K562 (cell line): ENCODE measurements at regions not wholly inside any gene's neighbourhood (a gene's known extent, or its start where the extent isn't known, plus 50 kb on each side); places are given as distances from the start of the nearest gene placed in this dataset.

ENCODE experiments used
- ATAC-seq: fragments of 200-7000 bp; cut with Tn5 transposase; 3 replicates; pipeline ENCODE4 v1.9.1; 2020; ENCODE audit warnings: moderate library complexity
- BruUV-seq: library from RNA; stranded (reverse); fragments of 400-500 nt; replicated peaks from 2 replicates; lab custom pipeline; 2021; lab: Mats Ljungman, UMichigan
- CTCF ChIA-PET: fragments of 300-600 bp; formaldehyde crosslinking; extraction: SDS; loops from one replicate; lab custom pipeline; 2021; ENCODE audit warnings: low intra/inter-chr PET ratio; lab: Yijun Ruan, JAX
- POLR2A ChIA-PET: fragments of 300-600, 350-650 bp; sonication (Branson Sonifier 250); formaldehyde crosslinking; extraction: SDS; loops from one replicate; lab custom pipeline; 2021; ENCODE audit warnings: antibody characterized with exemption, inconsistent platforms; lab: Yijun Ruan, JAX
- DNase-seq, 4 experiments: peaks; one replicate each; pipeline versions ENCODE4 v3.0.0 to v3.0.0-alpha.2; 2011 to 2018; ENCODE audit warnings: low spot score in 3 of 4, mixed read lengths in 3 of 4; ENCODE audit errors: extremely low read depth in 1 of 4
- FAIRE-seq: peaks from 2 replicates; lab custom pipeline; 2011; peaks lifted over from hg19 to GRCh38; lab: Jason Lieb, UNC
- H2AFZ ChIP-seq: 2 replicates; pipeline ENCODE4 v1.6.0; 2011; ENCODE audit warnings: low read depth, low read length, control low read depth, inconsistent platforms
- H3K27ac ChIP-seq: fragments of 200-600 bp; 3 replicates; pipeline ENCODE4 v1.8.0; 2011; ENCODE audit warnings: low read depth, mild to moderate bottlenecking, control low read depth, inconsistent platforms, low read length, moderate library complexity, mixed read lengths; ENCODE audit errors: extremely low read depth
- H3K27me3 ChIP-seq, 2 experiments: fragments of 300-600 bp in 1 of 2; 2 replicates in 1 of 2; 3 replicates in 1 of 2; pipeline versions ENCODE4 v1.6.0 to v1.8.0; 2011; ENCODE audit warnings: inconsistent platforms in 2 of 2, low read length in 2 of 2, mild to moderate bottlenecking in 1 of 2, mixed read lengths in 1 of 2, moderate library complexity in 1 of 2; ENCODE audit not compliant: control insufficient read depth in 2 of 2, insufficient read depth in 2 of 2
- H3K36me3 ChIP-seq: fragments of 300-600 bp; 3 replicates; pipeline ENCODE4 v1.8.0; 2011; ENCODE audit warnings: mild to moderate bottlenecking, low read length, inconsistent platforms; ENCODE audit not compliant: control insufficient read depth, insufficient read depth
- H3K4me1 ChIP-seq, 2 experiments: fragments of 200-600 bp in 1 of 2; replicated peaks in 1 of 2; 2 replicates in 1 of 2; 3 replicates in 1 of 2; pipeline versions ENCODE4 v1.5.1 to v1.8.0; 2011; ENCODE audit warnings: inconsistent platforms in 2 of 2, low read length in 2 of 2, mild to moderate bottlenecking in 1 of 2, mixed read lengths in 1 of 2, moderate library complexity in 1 of 2; ENCODE audit not compliant: control insufficient read depth in 2 of 2, insufficient read depth in 2 of 2
- H3K4me2 ChIP-seq: 2 replicates; pipeline ENCODE4 v1.6.1; 2011; ENCODE audit warnings: low read length, control low read depth, inconsistent platforms, mixed read lengths; ENCODE audit not compliant: insufficient read depth
- H3K4me3 ChIP-seq: fragments of 200-600 bp; sonication (generic), shearing (Covaris generic); 2 replicates; pipeline ENCODE4 v1.5.1; 2016; ENCODE audit warnings: control low read depth, inconsistent platforms
- H3K79me2 ChIP-seq: fragments of 200-600 bp; 3 replicates; pipeline ENCODE4 v1.8.0; 2011; ENCODE audit warnings: low read length, inconsistent platforms; ENCODE audit not compliant: control insufficient read depth, insufficient read depth
- H3K9ac ChIP-seq, 2 experiments: 2 replicates each; pipeline versions ENCODE4 v1.6.0 to v1.6.1; 2011; ENCODE audit warnings: low read depth in 2 of 2, low read length in 2 of 2, control low read depth in 1 of 2, inconsistent platforms in 1 of 2, mild to moderate bottlenecking in 1 of 2, mixed read lengths in 1 of 2; ENCODE audit not compliant: insufficient read depth in 1 of 2
- H3K9me1 ChIP-seq: one replicate; pipeline ENCODE4 v1.6.0; 2011; ENCODE audit warnings: inconsistent platforms, mild to moderate bottlenecking, low read length, moderate library complexity; ENCODE audit not compliant: control insufficient read depth, insufficient read depth
- H3K9me3 ChIP-seq: replicated peaks from 2 replicates; pipeline ENCODE4 v1.5.1; 2011; ENCODE audit warnings: low read depth, low read length, inconsistent platforms; ENCODE audit not compliant: control insufficient read depth, insufficient read depth
- H4K20me1 ChIP-seq: replicated peaks from 2 replicates; pipeline ENCODE4 v1.6.1; 2011; ENCODE audit warnings: low read length, inconsistent platforms, mixed read lengths; ENCODE audit not compliant: control insufficient read depth, insufficient read depth
- NONO ChIP-seq, 2 experiments: fragments of 200-400 bp in 1 of 2; fragments of 450-650 bp in 1 of 2; formaldehyde crosslinking in 1 of 2; IDR thresholded peaks; 2 replicates each; pipeline ENCODE4 v1.6.1; 2017; ENCODE audit warnings: low read depth in 2 of 2, mild to moderate bottlenecking in 2 of 2, moderate library complexity in 2 of 2, low read length in 1 of 2
- NR2C1 ChIP-seq, 2 experiments: fragments of 450-650 bp; IDR thresholded peaks; 2 replicates each; pipeline ENCODE4 v1.6.1; 2017; ENCODE audit warnings: mild to moderate bottlenecking in 2 of 2, antibody characterized with exemption in 1 of 2, inconsistent platforms in 1 of 2, missing compliant biosample characterization in 1 of 2, missing genetic modification characterization in 1 of 2
- NR3C1 ChIP-seq: sonication (generic); formaldehyde crosslinking; IDR thresholded peaks from 2 replicates; pipeline ENCODE4 v1.8.1; 2022; ENCODE audit warnings: missing genetic modification reagents
- SMC3 ChIP-seq: conservative IDR thresholded peaks from 2 replicates; pipeline ENCODE4 v1.6.1; 2011; ENCODE audit warnings: low read depth, low read length, improper control_type of control experiment; ENCODE audit not compliant: insufficient read depth
- WGBS: fragments of 100-300 bp; shearing (Covaris generic); methylation state at CpG from one replicate; pipeline ENCODE4 v1.1.6; 2016; ENCODE audit warnings: low coverage, mixed read lengths; ENCODE audit not compliant: insufficient coverage; ENCODE audit errors: missing lambda C conversion rate; 5-methylcytosine and 5-hydroxymethylcytosine counted together
- in situ Hi-C: fragments of 300-500 bp; cut with MboI; formaldehyde crosslinking; loops from 4 replicates; pipeline ENCODE4 v1.15.0; 2018; ENCODE audit warnings: inconsistent platforms, mixed read lengths
- intact Hi-C: fragments of 100-400 bp; cut with micrococcal nuclease; formaldehyde crosslinking; loops from 2 replicates; pipeline ENCODE4 v1.14.2; 2022
- TF ChIP-seq, protein P1 (sequence below): fragments of 250-450 bp; sonication (Bioruptor Pico); IDR thresholded peaks from 2 replicates; pipeline ENCODE4 v1.4.0; 2020
- TF ChIP-seq, protein P2 (sequence below): sonication (generic); formaldehyde crosslinking; IDR thresholded peaks from 2 replicates; pipeline ENCODE4 v1.8.0; 2022; ENCODE audit warnings: mild to moderate bottlenecking, low read depth, missing genetic modification reagents

DNA sequence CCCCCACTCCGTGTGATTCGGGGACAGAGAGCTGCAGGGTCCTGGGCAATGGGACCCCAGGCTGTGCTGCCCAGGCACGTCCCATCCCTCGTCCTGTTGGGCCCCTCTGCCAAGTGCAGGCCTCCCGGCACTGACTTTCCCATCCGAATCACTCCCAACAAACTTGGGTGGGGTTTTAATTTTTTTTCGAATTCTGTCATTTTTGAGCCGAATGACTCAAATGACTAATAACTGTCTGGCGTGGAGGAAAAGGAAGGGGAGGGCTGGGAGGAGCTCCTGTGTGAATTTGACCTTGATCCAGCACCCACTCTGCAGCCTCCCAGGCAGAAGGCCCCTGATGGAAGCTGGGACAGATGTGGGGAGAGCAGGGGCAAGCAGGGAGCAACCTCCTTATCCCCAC is 1173.2 kb downstream of the BRD1 start:
- in situ Hi-C loops, result no loop called here
- 2% methylated on average over 6 of the region's 9 CpGs for WGBS

More for the DNA sequence above, 1173.2 kb downstream of the BRD1 start:
- DNase-seq (no peak), FAIRE-seq (no peak), ATAC-seq (no peak)
- no peaks in the 10 kb centered on the region; a peak in 1 of 5 replicates for H3K27me3 ChIP-seq
- H3K36me3 ChIP-seq, result no peaks in the 10 kb centered on the region
- H3K79me2 ChIP-seq, result no peaks in the 10 kb centered on the region
- H4K20me1 ChIP-seq, result no peaks in the 10 kb centered on the region; the same call in 1 of the 2 replicates
- no peak overlapping the region for H3K9ac ChIP-seq
- TF ChIP-seq NR2C1 (IDR thresholded peaks at IDR 0.05) (no peak), NR2C1 (tag; IDR thresholded peaks at IDR 0.05) (no peak), SMC3 (no peak), NR3C1 (CRISPR knock-in tag) (no peak), NONO (IDR thresholded peaks at IDR 0.05; ENCODE audit: low read depth in 2 of 2, low read length in 1 of 2) (no peak)
- TF ChIP-seq, protein P1, sequence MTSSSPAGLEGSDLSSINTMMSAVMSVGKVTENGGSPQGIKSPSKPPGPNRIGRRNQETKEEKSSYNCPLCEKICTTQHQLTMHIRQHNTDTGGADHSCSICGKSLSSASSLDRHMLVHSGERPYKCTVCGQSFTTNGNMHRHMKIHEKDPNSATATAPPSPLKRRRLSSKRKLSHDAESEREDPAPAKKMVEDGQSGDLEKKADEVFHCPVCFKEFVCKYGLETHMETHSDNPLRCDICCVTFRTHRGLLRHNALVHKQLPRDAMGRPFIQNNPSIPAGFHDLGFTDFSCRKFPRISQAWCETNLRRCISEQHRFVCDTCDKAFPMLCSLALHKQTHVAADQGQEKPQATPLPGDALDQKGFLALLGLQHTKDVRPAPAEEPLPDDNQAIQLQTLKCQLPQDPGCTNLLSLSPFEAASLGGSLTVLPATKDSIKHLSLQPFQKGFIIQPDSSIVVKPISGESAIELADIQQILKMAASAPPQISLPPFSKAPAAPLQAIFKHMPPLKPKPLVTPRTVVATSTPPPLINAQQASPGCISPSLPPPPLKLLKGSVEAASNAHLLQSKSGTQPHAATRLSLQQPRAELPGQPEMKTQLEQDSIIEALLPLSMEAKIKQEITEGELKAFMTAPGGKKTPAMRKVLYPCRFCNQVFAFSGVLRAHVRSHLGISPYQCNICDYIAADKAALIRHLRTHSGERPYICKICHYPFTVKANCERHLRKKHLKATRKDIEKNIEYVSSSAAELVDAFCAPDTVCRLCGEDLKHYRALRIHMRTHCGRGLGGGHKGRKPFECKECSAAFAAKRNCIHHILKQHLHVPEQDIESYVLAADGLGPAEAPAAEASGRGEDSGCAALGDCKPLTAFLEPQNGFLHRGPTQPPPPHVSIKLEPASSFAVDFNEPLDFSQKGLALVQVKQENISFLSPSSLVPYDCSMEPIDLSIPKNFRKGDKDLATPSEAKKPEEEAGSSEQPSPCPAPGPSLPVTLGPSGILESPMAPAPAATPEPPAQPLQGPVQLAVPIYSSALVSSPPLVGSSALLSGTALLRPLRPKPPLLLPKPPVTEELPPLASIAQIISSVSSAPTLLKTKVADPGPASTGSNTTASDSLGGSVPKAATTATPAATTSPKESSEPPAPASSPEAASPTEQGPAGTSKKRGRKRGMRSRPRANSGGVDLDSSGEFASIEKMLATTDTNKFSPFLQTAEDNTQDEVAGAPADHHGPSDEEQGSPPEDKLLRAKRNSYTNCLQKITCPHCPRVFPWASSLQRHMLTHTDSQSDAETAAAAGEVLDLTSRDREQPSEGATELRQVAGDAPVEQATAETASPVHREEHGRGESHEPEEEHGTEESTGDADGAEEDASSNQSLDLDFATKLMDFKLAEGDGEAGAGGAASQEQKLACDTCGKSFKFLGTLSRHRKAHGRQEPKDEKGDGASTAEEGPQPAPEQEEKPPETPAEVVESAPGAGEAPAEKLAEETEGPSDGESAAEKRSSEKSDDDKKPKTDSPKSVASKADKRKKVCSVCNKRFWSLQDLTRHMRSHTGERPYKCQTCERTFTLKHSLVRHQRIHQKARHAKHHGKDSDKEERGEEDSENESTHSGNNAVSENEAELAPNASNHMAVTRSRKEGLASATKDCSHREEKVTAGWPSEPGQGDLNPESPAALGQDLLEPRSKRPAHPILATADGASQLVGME, result no peak
- TF ChIP-seq, protein P2, sequence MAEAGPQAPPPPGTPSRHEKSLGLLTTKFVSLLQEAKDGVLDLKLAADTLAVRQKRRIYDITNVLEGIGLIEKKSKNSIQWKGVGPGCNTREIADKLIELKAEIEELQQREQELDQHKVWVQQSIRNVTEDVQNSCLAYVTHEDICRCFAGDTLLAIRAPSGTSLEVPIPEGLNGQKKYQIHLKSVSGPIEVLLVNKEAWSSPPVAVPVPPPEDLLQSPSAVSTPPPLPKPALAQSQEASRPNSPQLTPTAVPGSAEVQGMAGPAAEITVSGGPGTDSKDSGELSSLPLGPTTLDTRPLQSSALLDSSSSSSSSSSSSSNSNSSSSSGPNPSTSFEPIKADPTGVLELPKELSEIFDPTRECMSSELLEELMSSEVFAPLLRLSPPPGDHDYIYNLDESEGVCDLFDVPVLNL, result no peak
- H3K4me3 ChIP-seq, result no peak overlapping the region
- H3K4me2 ChIP-seq, result no peak overlapping the region
- no peaks in the 10 kb centered on the region for H3K9me1 ChIP-seq
- intact Hi-C loops, result no loop called here
- CTCF ChIA-PET, result no interaction called here
- BruUV-seq, result no TSS peak
- H2AFZ ChIP-seq, result no peak overlapping the region
- no peaks in the 10 kb centered on the region for H3K9me3 ChIP-seq
- POLR2A ChIA-PET, result no interaction called here
- H3K4me1 ChIP-seq, result no peaks in the 10 kb centered on the region
- no peak overlapping the region for H3K27ac ChIP-seq
